Stimulated activated CD4-positive, alpha-beta T cell treated with anti-CD3 and anti-CD28 coated beads, Interleukin-12 subunit alpha, Interleukin-12 subunit beta, amount 100 ng/mL, for 24 hours (primary cell): ENCODE measurements at regions not wholly inside any gene's neighbourhood (a gene's known extent, or its start where the extent isn't known, plus 50 kb on each side); places are given as distances from the start of the nearest gene placed in this dataset.

ENCODE experiments used
- DNase-seq, 2 experiments: peaks; one replicate each; pipeline ENCODE4 v3.0.0-alpha.2; 2020; ENCODE audit warnings: low read depth in 2 of 2

- DNase-seq: no peak
These were observed 455.3 kb upstream of the NAALADL2 start for GRCh38 chr3:174403831-174404230.

- DNase-seq: no peak
These were observed 450.8 kb upstream of the NAALADL2 start for GRCh38 chr3:174408310-174408709.

GRCh38 chr3:174409086-174409743 lies 449.9 kb upstream of the NAALADL2 start:
- no peak for DNase-seq

- no peak for DNase-seq
These were observed 445.8 kb upstream of the NAALADL2 start for GRCh38 chr3:174413062-174413912.

GRCh38 chr3:174414902-174415301 lies 444.2 kb upstream of the NAALADL2 start:
- DNase-seq: no peak

GRCh38 chr3:174417573-174417972 lies 441.6 kb upstream of the NAALADL2 start:
- DNase-seq: no peak

DNA sequence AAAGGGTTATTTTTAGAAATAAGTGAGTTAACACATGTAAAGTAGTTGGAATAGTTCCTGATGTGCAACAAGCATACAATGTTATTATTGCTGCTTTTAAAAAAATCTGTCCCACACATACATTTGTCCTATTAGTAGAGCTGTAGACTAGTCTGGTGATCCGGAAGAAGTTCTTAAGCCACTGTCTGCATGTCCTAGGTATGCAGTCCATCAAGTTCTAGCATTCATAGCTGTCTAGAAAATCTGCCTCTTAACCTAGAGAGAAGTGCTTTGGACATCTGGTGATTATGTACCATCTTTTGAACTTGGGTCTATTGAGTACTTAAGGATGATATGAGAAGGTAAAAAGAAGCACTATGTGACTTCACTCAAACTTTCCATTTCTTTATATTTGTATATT lies 439.9 kb upstream of the NAALADL2 start:
- no peak for DNase-seq

GRCh38 chr3:174423936-174424335 lies 435.2 kb upstream of the NAALADL2 start:
- DNase-seq: no peak

- no peak for DNase-seq
These were observed 434.5 kb upstream of the NAALADL2 start for GRCh38 chr3:174424656-174425055.

DNA sequence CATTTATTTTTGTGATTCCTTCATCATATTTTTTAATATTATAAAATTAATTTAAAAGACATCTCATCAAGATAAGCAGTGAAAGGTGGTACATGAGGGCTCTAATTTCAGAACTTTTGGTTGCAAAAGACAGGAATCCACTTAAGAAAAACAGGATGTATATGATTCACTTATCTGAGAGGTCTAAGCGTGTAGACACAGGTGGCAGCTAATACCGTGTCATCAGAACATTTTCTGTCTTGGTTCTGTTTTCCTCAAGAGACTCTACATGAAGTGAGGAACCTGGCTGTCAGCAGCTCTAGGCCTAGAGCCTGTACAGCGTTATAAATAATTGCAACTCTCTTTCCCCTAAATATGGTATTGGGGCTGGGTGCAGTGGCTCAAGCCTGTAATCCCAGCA lies 433.7 kb upstream of the NAALADL2 start:
- DNase-seq: no peak

DNA sequence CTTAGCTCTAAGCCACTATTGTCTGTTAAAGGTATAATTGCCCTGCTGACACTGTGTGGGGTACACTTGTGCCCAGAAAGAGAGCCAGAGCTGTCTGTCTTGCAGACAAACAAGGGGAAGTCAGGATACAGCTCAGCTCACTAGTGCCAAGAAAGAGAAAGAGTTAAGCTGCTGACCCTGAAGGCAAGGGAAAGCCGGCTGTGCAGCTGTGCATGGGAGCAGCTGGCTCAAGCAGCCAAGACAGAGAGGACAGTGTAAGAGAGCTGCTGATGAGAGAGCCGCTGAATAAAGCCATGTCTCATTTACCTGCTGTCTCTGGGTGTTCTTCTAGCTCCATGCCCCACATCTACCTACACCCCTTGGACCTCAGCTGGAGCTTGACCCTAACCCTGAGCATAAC lies 428.1 kb upstream of the NAALADL2 start:
- no peak for DNase-seq

GRCh38 chr3:174431717-174432116 lies 427.4 kb upstream of the NAALADL2 start:
- DNase-seq: no peak

- DNase-seq: no peak
These were observed 422.8 kb upstream of the NAALADL2 start for GRCh38 chr3:174436367-174436766.

DNA sequence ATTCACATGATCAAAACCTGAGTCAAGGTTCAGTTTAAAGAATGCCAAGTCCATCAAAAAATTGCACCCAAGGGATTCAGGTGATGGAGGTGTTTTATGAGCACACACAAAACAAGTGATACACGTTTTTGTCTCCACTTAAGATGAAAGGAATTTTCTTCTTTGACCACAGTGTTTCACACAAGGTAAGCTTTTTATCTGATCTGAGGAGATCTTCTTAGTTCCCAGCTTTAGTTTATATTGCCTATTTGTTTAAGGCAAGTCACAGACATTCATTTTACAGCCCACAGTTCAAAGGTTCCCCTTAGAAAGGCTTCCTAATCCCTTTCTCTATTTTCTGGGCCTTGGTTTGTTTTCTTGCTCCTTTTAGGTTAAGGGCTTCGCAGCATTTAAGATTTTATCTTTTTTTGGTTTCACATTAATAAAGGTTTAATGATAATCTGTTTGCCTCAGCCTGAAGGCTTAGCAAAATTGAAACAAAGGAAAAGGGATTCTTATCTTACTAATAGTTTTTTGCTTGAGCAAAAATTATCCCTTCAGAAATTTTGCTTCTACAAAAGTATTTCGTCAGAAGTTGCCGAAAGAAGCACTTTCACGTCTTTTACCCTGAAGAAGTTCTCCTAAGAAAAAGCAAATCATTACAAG lies 420.5 kb upstream of the NAALADL2 start:
- no peak for DNase-seq

DNA sequence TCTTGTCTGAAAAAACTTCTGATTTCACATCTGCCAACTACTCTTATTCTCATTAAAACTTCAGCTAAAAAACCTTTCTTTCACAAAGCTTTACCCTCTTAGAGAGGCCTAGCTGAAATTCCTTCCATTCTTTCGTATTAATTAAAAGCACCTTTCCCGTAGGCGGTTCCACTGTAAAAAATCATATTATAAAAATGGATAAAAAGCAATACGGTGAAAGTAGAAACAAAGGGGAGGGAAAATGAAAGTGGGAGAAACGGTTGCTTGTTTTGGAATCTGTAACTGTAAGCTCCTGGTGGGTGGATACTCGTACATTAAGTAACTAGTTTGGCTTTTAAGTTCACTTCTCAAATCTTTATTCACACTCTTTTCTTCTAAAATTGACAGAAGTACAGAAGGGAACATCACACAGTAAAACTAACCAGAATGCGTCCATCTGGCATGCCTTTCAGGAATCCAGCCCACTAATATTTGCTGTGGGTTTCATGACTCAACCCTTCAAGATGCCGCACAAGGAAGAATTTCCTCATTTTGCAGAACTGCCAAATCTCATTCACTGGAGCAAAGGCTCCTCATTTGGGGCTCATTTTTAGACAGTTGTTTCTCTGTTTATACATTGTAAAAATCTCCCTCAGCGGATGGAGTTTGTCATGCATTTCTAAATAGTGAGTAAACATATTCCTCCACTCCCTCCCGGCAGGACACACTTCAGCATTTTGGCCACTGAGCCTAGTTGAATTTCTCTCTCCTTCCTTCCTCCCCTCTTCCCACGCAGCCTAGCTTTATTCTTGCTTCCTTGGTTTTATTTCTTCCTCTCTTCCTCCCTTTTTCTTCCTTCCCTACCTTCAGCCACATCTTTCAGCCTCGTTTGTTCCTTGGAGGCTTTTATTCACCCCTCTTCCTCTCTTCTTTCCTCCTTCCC lies 419.5 kb upstream of the NAALADL2 start:
- DNase-seq: no peak

DNA sequence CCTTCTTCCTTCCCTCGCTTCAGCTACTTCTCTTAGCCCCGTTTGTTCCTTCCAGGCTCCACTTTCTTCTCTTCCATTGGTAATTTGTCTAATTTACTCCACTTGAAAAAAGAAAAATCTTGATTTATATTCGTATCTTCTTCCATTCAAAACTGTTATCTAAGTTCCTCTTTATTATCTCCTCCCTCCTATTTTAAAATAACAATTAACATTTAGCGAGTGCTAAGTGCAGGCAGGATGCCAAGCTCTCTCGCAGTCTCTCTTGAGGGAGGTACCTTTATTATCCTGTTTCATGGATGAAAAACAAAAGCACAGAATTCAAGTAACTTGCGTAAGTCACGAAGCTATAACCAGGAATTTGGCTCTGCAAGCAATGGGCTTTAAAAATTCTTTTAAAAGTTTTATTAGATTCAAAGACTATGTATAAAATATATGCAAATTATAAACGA lies 418.9 kb upstream of the NAALADL2 start:
- no peak for DNase-seq

DNA sequence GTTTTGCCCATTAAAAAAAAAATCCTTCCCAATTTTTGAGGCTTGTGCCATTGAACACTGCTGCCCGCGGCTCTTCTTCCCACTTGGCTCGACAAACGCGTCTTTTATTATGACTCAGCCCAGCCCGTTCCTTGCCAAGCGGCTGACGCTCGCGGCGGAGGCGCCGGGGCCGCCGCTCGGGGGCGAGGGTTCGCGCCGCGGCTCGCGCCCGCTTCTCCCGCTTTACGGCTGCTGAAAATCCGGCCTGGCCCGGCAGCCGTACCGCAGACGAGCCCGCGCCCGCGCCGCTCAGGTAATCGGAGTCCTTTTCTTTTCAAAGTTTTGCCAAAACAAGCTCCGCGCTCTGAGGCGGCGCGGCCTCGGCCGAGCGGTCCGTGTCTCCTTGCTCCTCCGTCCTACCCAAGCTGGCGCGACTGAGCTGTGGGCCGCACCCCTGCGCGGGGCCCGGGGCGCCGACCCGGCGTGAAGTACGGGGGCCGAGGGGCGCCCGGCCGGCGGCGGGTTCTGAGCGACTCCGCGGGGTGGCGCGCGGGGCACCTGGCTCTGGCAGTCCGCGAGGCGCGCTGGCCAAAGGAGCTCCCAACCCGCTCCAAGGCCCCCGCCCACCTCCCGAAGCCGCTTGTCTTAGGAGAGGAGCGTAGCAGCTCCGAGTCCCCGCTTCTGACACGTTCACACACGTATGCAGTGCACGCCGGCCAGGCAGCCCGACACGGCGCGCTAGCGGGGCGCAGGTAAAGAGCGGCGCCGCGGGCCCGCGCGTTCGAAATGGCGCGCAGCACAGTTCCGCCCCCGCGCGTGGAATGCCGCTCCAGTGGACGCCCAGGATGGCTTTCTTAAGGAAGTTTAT lies 418.2 kb upstream of the NAALADL2 start:
- peak; percentile 27 to 45 for DNase-seq

GRCh38 chr3:174441588-174442301 lies 417.4 kb upstream of the NAALADL2 start:
- DNase-seq: no peak

GRCh38 chr3:174442302-174442682 lies 416.8 kb upstream of the NAALADL2 start:
- no peak for DNase-seq

DNA sequence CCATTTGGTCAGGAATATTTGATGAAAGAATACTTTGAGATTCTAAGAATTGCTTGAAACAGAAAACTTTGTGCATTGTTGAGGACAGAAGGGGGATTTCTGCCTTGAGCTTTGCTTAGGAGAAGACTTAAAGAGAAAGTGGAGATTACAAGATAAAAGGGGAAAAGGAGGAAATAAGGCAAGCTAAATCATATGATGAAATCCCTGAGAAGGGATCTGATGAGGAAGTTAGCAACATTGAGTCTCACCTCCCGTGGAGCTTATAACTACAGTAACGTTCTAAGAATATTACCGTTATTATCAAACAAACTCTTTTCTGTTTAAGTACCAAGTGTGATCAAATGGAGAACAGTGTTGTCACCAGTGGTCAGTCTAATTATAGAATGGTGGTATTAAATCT lies 414.7 kb upstream of the NAALADL2 start:
- DNase-seq: no peak
